RCC 7860 (cell line): ENCODE measurements at regions not wholly inside any gene's neighbourhood (a gene's known extent, or its start where the extent isn't known, plus 50 kb on each side); places are given as distances from the start of the nearest gene placed in this dataset.

Source experiments
- DNase-seq: peaks from one replicate; pipeline ENCODE4 v3.0.0-alpha.2; 2015; ENCODE audit warnings: low spot score
- FAIRE-seq: peaks from 2 replicates; lab custom pipeline; 2012; peaks lifted over from hg19 to GRCh38; lab: Jason Lieb, UNC

DNA sequence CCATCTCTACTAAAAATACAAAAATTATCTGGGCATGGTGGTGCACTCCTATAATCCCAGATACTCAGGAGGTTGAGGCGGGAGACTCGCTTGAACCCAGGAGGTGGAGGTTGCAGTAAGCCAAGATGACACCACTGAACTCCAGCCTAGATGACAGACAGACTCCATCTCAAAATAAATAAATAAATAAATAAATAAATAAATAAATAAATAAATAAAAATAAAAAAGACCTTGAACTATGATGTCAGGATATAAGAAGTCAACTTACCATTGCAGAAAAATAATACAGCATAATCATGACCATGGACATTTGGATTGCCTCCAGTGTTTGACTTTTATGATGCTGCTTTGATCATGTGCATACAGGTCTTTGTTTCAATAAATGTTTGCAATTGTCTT, 484.3 kb upstream of the ROBO1 start:
- FAIRE-seq (no peak), DNase-seq (no peak)

DNA sequence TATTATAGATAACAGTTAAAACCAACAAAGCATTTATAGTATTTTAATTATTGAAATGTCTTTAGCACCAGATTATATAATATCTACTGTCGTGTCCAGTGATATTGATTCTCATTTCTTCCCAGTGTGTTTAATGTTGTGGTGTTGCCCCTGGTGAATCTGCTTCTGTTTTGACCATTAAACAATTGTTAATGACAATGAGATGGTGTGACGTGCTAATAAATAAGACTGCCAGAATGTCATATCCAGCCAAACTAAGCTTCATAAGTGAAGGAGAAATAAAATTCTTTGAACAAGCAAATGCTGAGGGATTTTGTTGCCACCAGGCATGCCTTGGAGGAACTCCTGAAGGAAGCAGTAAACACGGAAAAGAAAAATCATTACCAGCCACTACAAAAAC, 480.0 kb upstream of the ROBO1 start:
- FAIRE-seq = no peak

DNA sequence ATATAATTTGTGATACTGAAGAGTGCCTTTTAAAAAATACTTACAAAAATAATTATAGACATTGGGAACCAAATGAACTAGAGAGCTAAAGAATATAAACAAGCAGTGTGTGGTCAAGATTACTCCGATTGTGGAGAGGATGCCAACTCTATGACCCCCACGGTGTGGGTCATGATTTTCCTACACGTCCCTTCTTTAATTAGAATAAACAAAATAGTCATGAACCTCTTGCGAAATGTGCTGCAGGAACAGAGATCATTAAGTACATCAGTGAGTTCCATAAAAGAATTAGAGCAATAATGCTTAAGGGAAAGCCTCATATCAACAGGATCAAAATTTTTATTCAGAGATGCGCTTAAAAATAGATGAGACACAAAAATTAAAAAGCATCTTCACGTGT, 476.6 kb upstream of the ROBO1 start:
- DNase-seq (no peak), FAIRE-seq (no peak)

More for the DNA sequence above, 480.0 kb upstream of the ROBO1 start:
- DNase-seq = no peak

DNA sequence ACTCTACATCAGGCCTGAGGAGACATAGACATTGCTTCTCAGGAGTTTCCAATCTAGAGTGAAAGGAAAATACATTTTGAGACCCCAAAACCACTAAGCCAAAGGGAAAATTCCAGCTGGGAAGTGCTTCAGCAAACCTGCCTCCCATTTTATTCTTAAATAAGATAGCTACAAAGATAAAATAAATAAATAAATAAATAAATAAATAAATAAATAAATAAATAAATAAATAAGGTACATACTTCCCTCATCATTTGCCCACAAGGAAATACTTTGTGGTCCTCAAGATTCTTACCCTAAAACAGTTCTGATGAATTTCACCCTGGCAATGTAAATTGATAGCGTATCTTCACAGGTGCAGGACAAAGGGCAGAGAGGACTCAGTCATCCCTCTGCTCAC, 474.0 kb upstream of the ROBO1 start:
- no peak for DNase-seq
- no peak for FAIRE-seq

DNA sequence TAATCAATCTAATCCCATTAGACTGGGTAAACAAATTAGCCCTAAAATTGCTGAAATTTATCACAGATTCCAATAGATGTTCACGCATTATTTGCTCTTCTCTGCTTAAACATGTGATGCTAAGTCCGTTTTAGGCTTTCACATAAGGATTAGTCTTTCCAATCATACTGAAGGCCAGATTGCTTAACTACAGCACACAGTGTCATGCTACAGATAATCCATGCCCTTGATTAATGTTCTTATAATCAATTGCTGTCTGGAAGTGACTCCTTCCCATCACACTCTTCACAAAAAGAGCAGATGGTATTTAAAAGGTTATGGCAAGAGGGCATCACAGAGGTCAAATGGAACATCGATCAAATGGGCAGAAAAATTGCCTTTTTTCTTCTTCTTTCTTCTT, 471.5 kb upstream of the ROBO1 start:
- no peak for DNase-seq
- FAIRE-seq = no peak

DNA sequence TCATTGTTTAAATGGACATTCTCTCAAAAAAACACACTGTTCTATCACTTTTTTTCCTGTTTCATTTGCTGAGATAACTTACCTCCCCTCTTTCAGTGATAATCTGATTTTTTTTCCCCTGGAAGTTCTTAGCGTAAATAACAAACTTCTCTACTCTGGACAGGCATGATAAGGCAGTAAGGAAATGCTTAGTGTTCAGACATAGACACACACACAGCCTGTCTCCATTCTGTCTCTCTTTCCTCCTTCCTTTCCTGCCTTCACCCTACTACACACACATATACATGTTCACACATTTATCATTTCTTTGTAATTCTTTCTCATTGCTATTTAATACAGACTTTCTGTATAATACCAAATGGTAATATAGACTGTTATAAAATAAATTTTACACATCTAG, 470.8 kb upstream of the ROBO1 start:
- FAIRE-seq (no peak), DNase-seq (no peak)

DNA sequence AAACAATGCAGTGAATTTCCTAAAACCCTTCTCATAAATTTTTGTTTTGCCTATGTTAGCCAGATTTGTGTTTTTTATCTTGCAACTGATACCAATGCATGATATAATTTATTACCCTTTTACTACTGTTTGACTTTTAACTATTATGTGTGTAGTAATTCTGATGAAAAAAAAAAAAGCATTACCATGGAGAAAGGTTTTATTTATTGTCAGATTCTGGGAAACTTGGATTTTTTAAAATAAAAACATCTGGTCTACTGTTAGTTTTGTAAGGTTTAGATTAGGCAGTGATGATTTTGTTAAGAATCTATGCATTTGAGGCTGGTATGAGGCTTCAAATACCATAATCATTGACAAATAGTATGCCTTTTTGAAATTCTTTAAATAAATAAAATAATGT, 470.4 kb upstream of the ROBO1 start:
- no peak for FAIRE-seq

DNA sequence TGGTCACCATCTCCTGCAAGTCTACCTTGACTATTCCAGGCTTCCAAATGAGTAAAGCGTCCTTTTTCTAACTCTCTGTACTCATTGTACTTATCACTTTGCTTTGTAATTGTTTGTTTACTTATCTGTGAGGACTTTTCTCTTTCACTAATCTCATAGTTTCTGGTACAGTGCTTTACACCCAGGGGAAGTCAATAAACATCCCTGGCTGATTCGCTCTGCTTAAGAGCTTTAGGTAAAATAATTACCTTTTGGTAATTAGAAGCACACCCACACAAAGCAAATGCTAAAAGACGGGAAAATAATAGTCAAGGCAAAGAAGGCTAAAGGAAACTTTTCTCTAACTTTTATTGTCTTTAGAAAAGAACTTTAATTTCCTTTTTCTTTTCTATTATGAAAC, 466.9 kb upstream of the ROBO1 start:
- FAIRE-seq (no peak), DNase-seq (no peak)

More for the DNA sequence above, 470.4 kb upstream of the ROBO1 start:
- DNase-seq = no peak

DNA sequence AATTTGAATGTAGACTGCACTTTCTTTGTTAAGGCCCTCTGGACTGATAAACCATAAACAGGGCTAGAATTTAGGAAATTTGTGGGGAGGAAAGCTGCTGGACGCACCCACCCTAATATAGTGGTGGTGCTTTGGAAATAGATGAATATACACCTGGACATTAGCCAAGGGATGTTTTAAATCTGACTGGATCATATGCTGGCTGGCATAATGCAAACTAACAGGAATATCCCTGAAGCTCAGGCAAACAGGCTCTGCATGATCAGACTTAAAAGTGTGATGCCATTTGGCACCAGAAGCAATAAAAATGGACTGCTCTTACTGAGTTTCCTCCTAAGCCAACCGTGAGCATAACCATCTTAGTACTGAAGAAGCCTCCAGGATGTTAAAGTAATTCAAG, 465.8 kb upstream of the ROBO1 start:
- no peak for DNase-seq

DNA sequence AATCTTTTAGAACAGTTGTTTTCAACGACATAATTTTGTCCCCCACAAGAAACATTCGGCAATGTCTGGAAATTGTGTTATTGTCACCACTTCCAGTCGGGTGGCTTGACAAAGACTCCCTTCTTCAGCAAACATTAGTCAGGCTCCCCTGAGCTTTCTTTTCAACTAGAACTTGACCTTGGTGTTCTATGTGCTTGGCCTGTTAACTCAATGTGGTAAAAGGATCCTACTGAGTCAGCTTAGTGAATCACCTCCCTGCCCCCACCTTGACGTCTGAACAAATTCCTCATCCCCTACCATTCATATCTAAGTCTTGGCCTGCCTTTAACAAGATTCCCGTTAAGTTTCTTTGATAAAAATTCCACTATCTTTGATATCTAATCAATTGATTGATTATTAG, 465.0 kb upstream of the ROBO1 start:
- FAIRE-seq (peak; percentile 94), DNase-seq (peak; percentile 90)

More for the DNA sequence above, 465.8 kb upstream of the ROBO1 start:
- FAIRE-seq = no peak

DNA sequence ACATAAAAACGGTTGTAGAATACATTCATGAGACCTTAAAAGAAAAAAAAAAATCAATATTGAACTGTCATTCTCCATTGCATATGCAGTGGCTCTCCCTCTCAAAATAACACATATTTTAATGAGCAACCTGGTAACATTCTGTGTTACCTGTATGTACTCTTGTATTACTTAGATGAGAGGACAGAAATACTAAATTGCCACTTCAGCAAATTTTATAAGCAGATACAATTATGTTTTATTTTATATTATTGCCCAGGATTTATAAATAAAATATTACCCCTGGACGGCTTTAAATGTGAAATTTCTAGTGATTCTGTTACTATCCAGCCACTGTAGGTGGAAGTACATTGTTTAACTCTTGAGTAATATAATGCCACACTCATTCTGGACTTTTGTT, 463.2 kb upstream of the ROBO1 start:
- no peak for FAIRE-seq
- no peak for DNase-seq

DNA sequence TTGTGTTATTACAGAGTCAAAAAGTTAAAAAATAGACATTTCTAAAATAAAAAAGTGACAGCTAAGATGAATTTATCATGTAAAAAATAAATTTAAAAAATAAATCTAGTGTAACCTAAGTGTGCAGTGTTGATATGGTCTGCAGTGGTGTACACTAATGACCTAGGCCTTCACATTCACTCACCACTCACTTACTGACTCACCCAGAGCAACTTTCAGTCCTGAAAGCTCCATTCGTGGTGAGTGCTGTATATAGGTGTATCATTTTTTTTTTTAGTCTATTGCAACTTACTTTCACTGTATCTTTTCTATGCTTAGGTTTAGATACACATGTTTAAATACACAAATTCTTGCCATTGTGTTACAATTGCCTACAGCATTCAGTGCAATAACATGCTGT, 459.4 kb upstream of the ROBO1 start:
- FAIRE-seq (no peak), DNase-seq (no peak)

DNA sequence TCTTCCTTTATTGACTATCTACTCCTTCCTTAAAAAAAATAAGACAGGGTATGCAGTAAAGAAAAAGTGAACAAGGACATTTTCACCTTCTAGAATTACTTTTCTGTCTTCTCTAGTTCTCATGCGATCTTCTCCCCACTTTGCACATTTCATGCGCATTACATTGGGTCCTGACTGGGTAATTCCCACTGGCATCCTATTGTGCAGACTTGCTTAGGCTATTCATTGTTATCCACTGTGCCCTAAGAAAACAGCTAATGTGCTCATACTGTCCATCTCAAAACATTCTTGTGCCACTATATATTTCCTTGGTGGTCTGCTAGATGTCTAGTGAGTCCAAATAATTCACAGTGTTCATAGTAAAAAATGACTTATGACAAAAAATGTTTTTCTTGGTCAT, 447.4 kb upstream of the ROBO1 start:
- no peak for DNase-seq
- no peak for FAIRE-seq

DNA sequence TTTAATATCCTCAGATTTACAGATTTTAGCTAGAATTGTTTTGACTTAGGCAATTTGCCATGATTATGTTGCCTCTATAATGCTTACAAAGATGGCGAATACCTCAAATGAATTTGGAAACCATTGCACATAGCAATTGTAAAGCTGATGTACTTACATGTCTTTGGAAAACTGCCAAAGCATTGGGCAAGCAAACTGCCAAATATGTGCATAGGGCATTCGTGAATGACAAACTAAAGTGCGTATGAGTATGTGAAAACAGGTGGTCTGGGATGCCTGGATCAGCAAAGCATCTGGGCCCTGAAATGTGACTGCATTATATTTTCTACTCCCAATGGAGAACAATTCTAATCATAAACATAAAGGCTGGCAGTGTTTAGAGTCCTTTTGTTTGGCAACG, 445.3 kb upstream of the ROBO1 start:
- FAIRE-seq (no peak), DNase-seq (no peak)

DNA sequence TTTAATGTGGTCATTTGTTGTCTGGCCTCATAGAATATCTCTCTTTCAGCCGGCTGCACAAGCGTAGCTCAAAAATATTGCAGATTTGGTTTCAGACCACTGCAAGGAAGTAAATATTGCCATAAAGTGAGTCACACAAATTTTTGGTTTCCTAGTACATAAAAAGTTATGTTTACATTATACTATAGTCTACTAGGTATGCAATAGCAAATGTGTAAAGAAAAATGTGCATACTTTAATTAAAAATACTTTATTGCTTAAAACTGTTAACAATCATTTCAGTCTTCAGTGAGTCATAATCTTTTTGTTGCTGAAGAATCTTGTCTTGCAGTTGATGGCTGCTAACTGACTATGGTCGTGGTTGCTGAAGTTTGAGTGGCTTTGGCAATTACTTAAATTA, 425.1 kb upstream of the ROBO1 start:
- FAIRE-seq (no peak), DNase-seq (no peak)

DNA sequence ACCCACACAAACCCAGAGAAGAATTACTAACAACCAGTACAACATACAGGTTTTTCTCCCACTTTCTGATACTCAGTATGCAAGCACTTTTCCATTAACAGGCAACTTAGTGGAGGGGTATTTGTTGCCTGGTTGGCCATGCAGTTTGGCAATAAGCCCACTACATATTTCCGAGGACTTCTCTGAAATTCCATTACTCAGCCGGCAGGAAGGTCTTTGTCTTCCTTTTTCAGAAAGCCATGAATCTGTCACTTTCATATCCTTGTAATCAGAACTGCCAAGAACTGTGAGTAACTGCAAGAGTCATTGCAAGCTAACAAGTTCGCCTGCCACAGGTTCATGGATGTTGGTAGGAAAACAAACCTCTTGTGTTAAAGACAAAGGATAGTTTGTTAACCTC, 422.3 kb upstream of the ROBO1 start:
- DNase-seq (peak; percentile 62), FAIRE-seq (no peak)

DNA sequence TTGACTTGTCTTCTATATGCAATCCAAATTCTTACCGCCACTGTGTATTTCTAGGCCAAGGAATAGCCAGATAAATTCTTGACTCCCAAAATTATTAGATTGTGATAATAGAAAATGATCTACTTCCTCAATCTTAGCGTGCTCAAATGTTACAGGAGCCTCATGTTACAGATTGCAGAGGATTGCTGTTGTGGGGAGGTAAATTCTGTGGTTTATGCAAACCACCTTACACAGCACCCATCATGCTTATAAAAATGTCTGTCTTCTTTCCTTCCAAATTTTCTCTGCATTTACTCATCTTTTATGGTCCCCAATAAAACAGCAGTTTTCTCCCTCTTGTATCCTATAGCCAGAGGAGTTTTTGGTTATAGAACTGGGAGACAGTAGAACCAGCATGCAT, 420.2 kb upstream of the ROBO1 start:
- no peak for DNase-seq
- FAIRE-seq = no peak

DNA sequence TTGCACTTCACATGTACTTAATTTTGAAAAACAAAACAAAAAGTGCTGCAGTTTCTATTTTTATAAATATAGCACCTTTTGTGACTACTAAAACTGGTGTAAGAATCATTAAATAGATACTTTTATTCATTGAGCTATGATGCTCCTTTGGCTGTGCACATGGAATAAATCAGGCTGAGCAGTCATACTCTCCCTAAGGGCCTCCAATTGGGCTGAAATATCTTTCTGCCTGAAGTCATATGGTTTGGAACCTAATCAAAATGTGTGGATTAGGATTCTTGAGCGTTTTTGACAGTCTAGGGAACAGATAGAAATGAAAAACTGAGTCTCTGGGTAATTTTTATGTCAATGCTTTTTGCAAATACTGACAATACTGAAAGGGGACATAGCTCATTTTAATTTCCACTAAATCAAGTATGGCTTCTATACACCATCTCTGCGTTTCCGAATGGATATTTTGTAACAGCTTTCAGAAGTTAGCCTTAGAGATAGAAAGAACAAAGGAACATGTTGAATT, 392.2 kb upstream of the ROBO1 start:
- FAIRE-seq (no peak), DNase-seq (no peak)

DNA sequence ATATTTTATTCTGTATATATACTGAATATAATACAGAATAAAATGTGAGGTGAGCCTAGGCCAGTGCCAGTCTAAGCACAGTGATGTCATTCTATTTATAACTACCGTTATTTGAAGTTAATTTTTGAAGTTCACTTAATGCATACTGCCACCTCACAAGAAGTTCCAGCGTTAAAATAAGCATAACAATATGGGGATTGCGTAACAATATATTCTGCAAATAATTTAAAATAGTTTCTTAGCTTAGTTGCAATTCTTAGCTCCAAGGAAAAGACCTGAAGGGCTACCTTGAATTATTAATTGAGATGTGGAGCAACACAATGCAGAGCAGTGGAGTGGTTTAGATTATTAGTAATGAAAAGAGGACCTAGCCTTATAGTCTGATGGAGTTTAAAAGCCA, 390.5 kb upstream of the ROBO1 start:
- no peak for FAIRE-seq
- DNase-seq = no peak

DNA sequence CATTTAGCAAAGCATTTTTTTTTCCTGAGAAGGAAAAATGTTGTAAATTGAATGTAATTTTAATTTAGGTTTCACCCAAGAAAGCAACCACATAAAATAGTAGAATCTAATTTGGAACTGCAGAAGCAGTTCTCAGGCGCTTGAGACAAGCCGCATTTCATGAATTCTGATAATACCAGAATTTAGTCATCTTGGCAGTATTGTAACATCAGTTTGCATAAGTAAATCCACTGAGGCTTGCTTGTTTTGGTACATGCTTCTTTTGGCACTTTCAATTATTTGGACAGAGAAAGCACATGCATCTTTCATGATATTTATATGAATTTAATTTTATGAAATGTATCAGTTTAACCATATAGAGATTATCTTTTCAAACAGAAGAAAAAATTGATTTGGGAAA, 389.7 kb upstream of the ROBO1 start:
- DNase-seq = no peak
- FAIRE-seq = no peak

DNA sequence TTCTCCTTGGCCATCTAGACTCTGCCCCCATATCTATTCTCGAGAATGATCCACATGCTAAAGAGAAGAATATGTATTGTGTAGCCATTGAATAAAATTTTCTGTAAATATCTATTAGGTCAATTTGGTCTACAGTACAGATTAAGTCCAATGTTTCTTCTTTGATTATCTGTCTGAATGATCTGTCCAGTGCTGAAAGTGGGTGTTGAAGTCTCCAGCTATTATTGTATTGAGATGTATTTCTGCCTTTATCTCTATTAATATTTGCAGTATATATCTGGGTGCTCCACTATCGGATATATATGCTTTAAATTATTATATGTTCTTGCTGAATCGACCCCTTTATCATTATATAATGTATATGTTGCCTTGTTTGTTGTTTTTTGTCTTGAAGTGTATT, 384.9 kb upstream of the ROBO1 start:
- DNase-seq (no peak), FAIRE-seq (no peak)

DNA sequence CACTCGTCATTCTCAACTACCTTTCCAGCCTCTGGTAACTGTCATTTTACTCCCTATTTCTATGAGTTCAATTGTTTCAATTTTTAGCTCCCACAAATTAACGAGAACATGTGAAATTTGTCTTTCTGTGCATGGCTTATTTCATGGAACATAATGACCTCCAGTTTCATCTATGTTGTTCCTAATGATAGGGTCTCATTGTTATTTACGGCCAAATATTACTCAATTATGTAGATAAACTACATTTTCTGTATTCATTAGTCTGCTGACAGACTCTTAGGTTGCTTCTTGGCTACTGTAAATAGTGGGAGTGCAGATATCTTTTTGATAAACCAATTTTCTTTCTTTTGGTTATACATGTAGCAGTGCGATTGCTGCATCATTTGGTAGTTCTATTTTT, 374.9 kb upstream of the ROBO1 start:
- DNase-seq (no peak), FAIRE-seq (no peak)

DNA sequence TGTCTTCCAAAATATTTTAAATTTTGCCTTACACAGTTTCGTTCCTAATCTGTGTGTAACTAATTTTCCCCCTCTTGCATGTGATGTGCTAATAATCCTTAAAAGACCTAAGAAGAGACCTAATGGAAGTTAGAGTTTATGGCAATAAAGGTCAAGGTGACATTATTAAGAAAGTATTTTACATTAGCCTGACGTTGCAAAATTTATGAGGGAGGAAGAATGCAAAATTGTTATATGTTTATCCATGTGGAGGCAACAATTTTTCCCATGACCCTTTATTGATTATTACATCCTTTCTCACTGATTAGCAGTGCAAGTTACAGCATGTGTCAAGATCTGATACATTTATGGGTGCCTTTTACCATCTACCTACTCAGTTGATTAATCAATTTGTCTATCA, 373.8 kb upstream of the ROBO1 start:
- no peak for DNase-seq
- no peak for FAIRE-seq

DNA sequence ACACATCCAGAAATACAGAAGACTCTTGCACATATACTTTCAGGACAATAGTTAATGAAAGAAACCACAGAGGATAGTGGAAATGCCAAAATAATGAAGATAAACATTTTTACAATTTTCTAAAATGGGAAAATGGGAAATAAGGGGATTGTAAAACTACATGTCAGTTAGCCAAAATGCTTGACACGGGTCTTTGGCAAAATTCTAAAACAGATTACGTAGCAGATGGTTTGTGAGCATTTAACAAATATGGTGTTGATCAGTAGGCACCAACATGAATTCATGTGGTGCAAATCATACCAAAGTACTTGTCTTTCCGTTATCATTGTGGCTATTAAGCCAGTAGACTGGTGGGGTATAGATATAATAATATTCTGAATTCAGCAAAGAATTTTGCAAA, 348.5 kb upstream of the ROBO1 start:
- FAIRE-seq (no peak), DNase-seq (no peak)
